ENCODE measurements at regions not wholly inside any gene's neighbourhood (a gene's known extent, or its start where the extent isn't known, plus 50 kb on each side); places are given as distances from the start of the nearest gene placed in this dataset.

DNA sequence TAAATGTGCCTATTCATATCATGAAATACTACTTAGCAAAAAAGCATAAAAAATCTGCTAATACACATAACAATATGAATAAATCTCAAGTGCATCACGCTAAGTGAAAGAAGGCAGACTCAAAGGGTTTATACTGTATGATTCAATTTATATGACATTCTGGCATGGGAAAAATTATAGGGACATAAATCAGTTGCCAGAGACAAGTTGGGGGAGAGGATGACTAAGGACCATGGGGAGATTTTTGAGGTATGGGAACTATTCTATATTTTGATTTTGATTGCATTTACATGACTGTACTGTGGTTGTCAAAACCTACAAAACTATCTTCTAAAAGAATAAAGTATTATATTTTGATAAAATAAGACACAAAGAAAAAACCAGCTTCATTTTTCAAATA is 650.3 kb upstream of the NR5A2 start:
- TF ChIP-seq, protein P1, sequence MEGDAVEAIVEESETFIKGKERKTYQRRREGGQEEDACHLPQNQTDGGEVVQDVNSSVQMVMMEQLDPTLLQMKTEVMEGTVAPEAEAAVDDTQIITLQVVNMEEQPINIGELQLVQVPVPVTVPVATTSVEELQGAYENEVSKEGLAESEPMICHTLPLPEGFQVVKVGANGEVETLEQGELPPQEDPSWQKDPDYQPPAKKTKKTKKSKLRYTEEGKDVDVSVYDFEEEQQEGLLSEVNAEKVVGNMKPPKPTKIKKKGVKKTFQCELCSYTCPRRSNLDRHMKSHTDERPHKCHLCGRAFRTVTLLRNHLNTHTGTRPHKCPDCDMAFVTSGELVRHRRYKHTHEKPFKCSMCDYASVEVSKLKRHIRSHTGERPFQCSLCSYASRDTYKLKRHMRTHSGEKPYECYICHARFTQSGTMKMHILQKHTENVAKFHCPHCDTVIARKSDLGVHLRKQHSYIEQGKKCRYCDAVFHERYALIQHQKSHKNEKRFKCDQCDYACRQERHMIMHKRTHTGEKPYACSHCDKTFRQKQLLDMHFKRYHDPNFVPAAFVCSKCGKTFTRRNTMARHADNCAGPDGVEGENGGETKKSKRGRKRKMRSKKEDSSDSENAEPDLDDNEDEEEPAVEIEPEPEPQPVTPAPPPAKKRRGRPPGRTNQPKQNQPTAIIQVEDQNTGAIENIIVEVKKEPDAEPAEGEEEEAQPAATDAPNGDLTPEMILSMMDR (IDR thresholded peaks at IDR 0.05; ENCODE audit: poor library complexity, severe bottlenecking), result no peak
- no peak for TF ChIP-seq EZH2 (IDR thresholded peaks at IDR 0.05; ENCODE audit: borderline replicate concordance, insufficient read depth, low read length, poor library complexity, severe bottlenecking)
- TF ChIP-seq POLR2AphosphoS5 (IDR thresholded peaks at IDR 0.05), result no peak
- TF ChIP-seq, protein P2, sequence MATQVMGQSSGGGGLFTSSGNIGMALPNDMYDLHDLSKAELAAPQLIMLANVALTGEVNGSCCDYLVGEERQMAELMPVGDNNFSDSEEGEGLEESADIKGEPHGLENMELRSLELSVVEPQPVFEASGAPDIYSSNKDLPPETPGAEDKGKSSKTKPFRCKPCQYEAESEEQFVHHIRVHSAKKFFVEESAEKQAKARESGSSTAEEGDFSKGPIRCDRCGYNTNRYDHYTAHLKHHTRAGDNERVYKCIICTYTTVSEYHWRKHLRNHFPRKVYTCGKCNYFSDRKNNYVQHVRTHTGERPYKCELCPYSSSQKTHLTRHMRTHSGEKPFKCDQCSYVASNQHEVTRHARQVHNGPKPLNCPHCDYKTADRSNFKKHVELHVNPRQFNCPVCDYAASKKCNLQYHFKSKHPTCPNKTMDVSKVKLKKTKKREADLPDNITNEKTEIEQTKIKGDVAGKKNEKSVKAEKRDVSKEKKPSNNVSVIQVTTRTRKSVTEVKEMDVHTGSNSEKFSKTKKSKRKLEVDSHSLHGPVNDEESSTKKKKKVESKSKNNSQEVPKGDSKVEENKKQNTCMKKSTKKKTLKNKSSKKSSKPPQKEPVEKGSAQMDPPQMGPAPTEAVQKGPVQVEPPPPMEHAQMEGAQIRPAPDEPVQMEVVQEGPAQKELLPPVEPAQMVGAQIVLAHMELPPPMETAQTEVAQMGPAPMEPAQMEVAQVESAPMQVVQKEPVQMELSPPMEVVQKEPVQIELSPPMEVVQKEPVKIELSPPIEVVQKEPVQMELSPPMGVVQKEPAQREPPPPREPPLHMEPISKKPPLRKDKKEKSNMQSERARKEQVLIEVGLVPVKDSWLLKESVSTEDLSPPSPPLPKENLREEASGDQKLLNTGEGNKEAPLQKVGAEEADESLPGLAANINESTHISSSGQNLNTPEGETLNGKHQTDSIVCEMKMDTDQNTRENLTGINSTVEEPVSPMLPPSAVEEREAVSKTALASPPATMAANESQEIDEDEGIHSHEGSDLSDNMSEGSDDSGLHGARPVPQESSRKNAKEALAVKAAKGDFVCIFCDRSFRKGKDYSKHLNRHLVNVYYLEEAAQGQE (IDR thresholded peaks at IDR 0.05; ENCODE audit: borderline replicate concordance), result no peak
- TF ChIP-seq EP300 (conservative IDR thresholded peaks at IDR 0.05; ENCODE audit: poor library complexity, severe bottlenecking), result no peak
- TF ChIP-seq SMC3 (conservative IDR thresholded peaks at IDR 0.05; ENCODE audit: poor library complexity), result no peak

Measured in neural cell (in vitro differentiated cells).